HAP-1 (cell line): ENCODE measurements at regions not wholly inside any gene's neighbourhood (a gene's known extent, or its start where the extent isn't known, plus 50 kb on each side); places are given as distances from the start of the nearest gene placed in this dataset.

Source experiments
- DNase-seq, 2 experiments: peaks; one replicate each; pipeline ENCODE4 v3.0.0-alpha.2; 2016 to 2020; ENCODE audit warnings: low spot score in 2 of 2
- H3K27me3 ChIP-seq: fragments of 250-450 bp; sonication (Bioruptor Pico); 2 replicates; pipeline ENCODE4 v1.5.1; 2020; ENCODE audit warnings: low read depth, mild to moderate bottlenecking, moderate library complexity
- H3K36me3 ChIP-seq: fragments of 250-450 bp; sonication (Bioruptor Pico); replicated peaks from 2 replicates; pipeline ENCODE4 v1.5.1; 2020; ENCODE audit warnings: mild to moderate bottlenecking
- H3K4me1 ChIP-seq: fragments of 250-450 bp; sonication (Bioruptor Pico); 2 replicates; pipeline ENCODE4 v1.5.1; 2020; ENCODE audit warnings: mild to moderate bottlenecking
- H3K4me3 ChIP-seq: fragments of 250-450 bp; sonication (Bioruptor Pico); 2 replicates; pipeline ENCODE4 v1.5.1; 2020; ENCODE audit warnings: mild to moderate bottlenecking, moderate library complexity
- H3K9me3 ChIP-seq: fragments of 250-450 bp; sonication (Bioruptor Pico); 2 replicates; pipeline ENCODE4 v1.5.1; 2020; ENCODE audit warnings: mild to moderate bottlenecking, moderate library complexity
- in situ Hi-C: fragments of 300-500 bp; cut with MboI; formaldehyde crosslinking; loops from 3 replicates; pipeline ENCODE4 v1.14.3; 2020; ENCODE audit warnings: low sequenced_read_pairs, inconsistent platforms, mixed read lengths

DNA sequence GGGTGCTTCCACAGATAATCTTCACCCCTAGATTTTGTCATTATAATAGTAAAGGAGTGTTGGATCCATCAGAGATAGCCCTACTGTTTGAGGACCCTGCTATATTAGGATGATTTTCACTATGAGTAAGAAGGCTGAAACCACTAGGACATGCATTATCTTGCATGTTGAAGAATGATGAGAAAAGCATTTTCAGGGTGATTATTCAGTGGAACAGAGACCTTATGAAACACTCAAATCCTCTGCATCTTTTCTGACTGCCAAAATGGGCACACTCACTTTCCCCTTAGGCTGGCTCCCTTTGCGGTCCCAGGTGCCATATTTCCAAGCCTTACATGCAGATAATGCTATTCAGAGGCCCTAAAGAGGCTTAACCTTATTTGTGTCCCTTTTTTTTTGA, 296.9 kb downstream of the RND3 start:
- no peak for DNase-seq
- Histone ChIP-seq H3K4me3 (no peak overlapping the region), H3K9me3 (no peaks in the 10 kb centered on the region), H3K36me3 (no peaks in the 10 kb centered on the region), H3K4me1 (peaks cover 8% of the 10 kb centered on the region), H3K27me3 (no peaks in the 10 kb centered on the region)
- in situ Hi-C loops: no loop called here

DNA sequence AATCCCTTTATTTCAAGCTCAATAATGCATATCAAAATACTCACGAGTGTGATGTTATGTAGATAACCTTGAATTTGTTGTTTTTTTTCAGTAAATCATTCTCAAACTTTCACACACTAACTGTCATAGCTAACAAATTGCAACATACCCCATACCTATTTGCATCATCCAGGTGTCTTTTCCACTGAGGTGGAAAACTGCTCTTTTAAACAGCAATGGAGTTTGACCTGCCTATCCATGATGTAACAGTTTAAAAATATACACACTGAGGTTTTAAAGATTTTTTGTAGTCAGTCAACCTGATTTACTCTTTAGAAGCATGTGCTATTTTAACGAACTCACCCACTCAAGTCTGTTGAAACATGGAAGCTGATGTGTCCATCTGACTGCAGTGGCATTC, 298.7 kb downstream of the RND3 start:
- no peak overlapping the region for H3K4me3 ChIP-seq
- no peak for DNase-seq
- H3K36me3 ChIP-seq: no peaks in the 10 kb centered on the region
- H3K27me3 ChIP-seq: no peaks in the 10 kb centered on the region
- H3K9me3 ChIP-seq: no peaks in the 10 kb centered on the region
- H3K4me1 ChIP-seq: peaks cover 8% of the 10 kb centered on the region
- in situ Hi-C loops: no loop called here

DNA sequence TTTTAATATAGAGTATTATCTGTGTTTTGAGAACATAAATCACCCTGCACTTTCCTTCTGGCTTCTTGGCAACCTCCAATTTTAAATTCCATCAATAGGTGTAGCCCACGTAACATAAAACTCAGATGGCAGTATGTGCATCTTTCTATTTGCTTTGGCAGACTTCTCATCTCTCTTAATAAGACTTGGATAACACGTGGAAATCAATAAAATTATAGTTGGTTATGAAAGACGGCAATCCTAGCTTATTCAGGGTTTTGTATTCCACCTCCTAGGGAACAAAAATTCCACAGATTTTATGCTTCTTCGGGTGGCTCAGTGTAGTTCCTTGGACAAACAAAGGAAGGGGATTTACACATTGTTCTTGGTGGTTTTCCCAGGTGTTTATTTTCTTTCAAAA, 299.3 kb downstream of the RND3 start:
- Histone ChIP-seq H3K4me3 (no peak overlapping the region), H3K9me3 (no peaks in the 10 kb centered on the region), H3K36me3 (no peaks in the 10 kb centered on the region), H3K4me1 (peaks cover 8% of the 10 kb centered on the region), H3K27me3 (no peaks in the 10 kb centered on the region)
- in situ Hi-C loops: no loop called here
- peak in 1 of 2 experiments; percentile 40 for DNase-seq

DNA sequence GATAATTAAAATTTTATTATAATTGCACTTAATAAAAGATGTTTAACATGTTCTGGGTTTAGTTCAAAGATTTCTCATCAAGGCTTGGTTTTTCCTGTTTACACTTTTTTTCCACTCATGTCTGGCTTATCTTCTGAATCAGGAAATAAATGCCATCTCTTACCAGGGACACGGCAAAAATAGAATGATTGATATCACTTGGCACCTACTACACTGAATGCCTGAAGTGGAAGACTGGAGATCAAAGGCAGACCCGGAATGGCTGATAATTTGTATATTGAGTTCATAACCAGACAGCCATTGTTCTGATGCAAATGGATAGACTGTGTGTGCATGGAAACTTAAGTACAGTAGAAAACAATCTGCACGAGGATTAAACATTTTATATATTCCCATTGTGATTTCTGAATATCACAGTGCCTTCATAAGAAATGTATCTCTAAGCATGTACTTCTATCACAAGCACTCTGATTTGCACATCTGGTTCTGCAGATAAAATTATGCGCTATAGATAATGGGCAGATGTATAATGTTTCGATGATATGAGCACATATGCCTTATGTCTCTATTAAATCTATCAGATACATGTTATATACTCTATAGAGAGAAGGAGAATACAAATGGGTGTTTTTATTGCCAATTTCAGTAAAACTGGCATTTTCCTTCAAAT, 304.8 kb downstream of the RND3 start:
- no peaks in the 10 kb centered on the region for H3K27me3 ChIP-seq
- H3K4me1 ChIP-seq: no peaks in the 10 kb centered on the region
- H3K36me3 ChIP-seq: no peaks in the 10 kb centered on the region
- DNase-seq: no peak
- in situ Hi-C loops: no loop called here
- no peaks in the 10 kb centered on the region for H3K9me3 ChIP-seq
- no peak overlapping the region for H3K4me3 ChIP-seq

DNA sequence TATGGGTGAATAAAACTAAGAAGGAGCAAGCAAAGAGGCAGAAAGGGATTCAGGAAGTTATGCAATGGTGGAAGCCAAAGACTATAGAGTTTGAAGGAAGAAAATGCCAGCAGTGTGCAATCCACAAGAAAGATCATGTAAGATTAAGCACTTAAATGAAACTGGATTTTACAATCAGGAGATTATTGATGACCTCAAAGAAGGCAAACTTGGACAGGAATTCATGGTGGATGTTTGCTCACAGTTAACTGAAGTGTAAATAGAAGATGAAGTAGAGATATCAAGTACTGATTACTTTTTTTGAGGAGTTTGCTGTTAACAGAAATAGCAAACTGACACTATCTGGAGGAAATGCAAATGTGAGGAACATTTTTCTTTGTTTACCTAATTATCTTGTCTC, 308.9 kb downstream of the RND3 start:
- in situ Hi-C loops: no loop called here
- Histone ChIP-seq H3K4me3 (no peak overlapping the region), H3K4me1 (0 out of 2 replicates have a peak, but pooled peaks cover 3% of the 10 kb centered on the region), H3K27me3 (no peaks in the 10 kb centered on the region; the same call in 1 of the 2 replicates), H3K9me3 (no peaks in the 10 kb centered on the region), H3K36me3 (no peaks in the 10 kb centered on the region)
- DNase-seq: no peak

DNA sequence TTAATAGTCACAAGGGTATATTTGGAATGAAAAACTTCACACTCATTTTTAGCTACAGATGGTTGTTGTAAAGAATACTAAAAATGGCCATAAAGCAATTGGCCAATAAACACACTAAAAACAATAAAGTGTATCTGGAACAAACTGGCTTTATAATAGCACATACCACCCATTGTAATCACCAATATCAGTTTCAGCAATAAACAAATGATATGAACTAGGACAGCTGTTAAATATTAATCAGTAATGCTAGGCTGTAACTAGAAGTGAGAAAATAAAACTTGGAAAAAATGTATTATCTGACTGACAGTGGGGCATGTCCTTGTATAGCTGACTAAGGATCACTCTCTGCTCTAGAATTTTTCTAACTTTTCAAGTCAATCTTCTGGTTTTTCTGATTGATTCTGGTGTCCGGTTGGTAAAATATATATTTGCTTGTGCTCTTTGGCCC, 312.5 kb downstream of the RND3 start:
- H3K36me3 ChIP-seq: no peaks in the 10 kb centered on the region
- H3K9me3 ChIP-seq: no peaks in the 10 kb centered on the region
- no peak overlapping the region for H3K4me3 ChIP-seq
- H3K27me3 ChIP-seq: no peaks in the 10 kb centered on the region; the same call in 1 of the 2 replicates
- H3K4me1 ChIP-seq: 0 out of 2 replicates have a peak, but pooled peaks cover 3% of the 10 kb centered on the region
- in situ Hi-C loops: no loop called here
- DNase-seq: no peak

DNA sequence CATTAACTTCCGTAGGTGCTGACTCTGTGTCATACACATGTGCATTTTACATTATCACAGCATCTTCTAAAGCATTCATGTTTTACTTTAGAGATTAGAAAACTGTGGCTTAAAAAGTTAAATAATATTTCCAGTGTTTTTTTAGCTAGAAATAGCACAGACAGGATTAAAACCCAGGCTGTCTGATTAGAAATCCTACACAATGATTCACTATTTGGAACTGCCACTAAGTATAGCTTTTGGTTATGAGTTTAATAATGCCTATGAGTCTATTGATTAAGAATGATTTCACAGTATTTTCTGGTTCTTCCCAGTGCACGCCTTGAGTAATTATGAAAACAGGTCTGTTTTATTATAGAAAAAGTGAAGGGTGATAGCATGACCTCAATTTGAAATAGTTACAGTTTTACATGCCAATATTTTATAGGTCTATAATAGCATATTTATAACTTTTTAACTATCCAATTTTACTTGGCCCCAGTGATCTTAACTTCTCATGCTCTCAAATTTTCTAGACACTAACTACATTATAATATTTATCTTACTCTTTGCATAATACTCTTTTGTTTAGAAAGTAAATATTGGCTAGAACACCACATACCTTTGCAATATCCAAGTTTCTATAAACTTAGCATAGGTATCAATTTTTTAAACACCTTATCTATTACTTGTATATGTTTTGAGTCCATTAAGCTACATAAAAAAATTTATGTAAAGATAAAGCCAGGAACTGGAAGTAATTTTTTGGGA, 313.2 kb downstream of the RND3 start:
- DNase-seq: no peak
- Histone ChIP-seq H3K4me1 (0 out of 2 replicates have a peak, but pooled peaks cover 3% of the 10 kb centered on the region), H3K9me3 (no peaks in the 10 kb centered on the region), H3K36me3 (no peaks in the 10 kb centered on the region), H3K4me3 (no peak overlapping the region), H3K27me3 (no peaks in the 10 kb centered on the region; the same call in 1 of the 2 replicates)
- in situ Hi-C loops: no loop called here

DNA sequence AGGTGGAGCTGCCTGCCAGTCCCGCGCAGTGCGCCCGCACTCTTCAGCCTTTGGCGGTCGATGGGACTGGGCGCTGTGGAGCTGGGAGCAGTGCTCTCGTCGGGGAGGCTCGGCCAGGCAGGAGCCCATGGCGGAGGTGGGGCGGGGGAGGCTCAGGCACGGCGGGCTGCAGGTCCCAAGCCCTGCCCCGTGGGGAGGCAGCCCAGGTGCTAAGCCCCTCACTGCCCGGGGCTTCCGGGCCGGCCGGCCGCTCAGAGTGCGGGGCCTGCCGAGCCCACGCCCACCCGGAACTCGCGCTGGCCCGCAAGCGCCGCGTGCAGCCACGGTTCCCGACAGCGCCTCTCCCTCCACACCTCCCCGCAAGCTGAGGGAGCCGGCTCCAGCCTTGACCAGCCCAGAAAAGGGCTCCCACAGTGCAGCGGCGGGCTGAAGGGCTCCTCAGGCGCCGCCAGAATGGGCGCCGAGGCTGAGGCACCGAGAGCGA, 316.4 kb downstream of the RND3 start:
- Histone ChIP-seq H3K4me3 (no peak overlapping the region), H3K9me3 (no peaks in the 10 kb centered on the region), H3K4me1 (peaks cover 7% of the 10 kb centered on the region; the same call in 1 of the 2 replicates), H3K36me3 (no peaks in the 10 kb centered on the region; the same call in 1 of the 2 replicates), H3K27me3 (no peaks in the 10 kb centered on the region)
- in situ Hi-C loops: no loop called here
- DNase-seq: no peak

DNA sequence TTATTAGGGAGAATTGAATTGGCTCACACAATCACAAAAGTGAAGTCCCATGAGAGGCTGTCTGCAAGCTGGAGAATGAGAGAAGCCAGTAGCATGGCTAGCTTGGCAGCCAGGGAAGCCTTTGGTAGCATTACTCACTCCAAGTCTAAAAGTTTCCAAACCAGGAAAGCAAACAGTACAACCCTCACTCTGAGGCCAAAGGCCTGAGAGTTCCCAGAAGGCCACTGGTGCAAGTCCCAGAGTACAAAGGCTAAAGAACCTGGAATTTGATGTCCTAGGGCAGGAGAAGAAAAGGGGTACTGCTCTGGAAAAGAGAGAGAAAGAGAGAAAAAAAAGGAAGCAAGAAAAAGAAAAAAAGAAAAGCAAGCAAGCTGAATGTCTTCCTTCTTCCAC, 318.2 kb downstream of the RND3 start:
- Histone ChIP-seq H3K4me1 (peaks cover 7% of the 10 kb centered on the region; the same call in 1 of the 2 replicates), H3K9me3 (no peaks in the 10 kb centered on the region), H3K4me3 (no peak overlapping the region), H3K36me3 (no peaks in the 10 kb centered on the region; the same call in 1 of the 2 replicates), H3K27me3 (no peaks in the 10 kb centered on the region)
- in situ Hi-C loops: no loop called here
- no peak for DNase-seq

DNA sequence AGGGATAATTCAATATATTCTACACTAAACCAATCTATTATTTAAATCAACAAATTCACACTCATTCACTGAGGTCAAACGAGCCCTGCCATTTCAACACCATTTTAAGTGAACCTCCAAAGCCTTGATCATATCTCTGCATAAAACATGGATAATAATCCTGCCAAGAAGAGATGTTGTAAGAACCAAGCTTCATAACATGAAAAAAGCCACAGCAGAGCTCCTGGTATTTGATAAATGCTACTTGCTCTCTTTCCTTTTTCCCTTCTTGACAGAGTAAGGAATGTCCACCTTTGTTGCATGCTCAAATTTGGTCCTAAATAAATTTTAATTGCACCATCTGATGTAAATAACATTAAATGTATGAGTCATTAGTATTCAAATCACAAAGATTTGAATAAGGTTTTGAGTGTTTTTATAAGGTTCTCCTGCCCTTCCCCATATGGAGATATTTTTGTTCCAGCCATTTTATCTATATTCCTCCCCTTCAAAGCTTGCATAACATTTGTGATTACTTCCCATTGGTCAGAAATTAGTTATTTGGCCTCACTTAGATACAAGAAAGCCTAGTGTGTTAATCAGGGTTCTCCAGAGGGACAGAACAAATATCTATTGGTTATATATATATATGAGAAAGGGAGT, 318.8 kb downstream of the RND3 start:
- Histone ChIP-seq H3K4me3 (no peak overlapping the region), H3K9me3 (no peaks in the 10 kb centered on the region), H3K27me3 (no peaks in the 10 kb centered on the region), H3K4me1 (peaks cover 4% of the 10 kb centered on the region; the same call in 1 of the 2 replicates), H3K36me3 (no peaks in the 10 kb centered on the region; the same call in 1 of the 2 replicates)
- no peak for DNase-seq
- in situ Hi-C loops: no loop called here

DNA sequence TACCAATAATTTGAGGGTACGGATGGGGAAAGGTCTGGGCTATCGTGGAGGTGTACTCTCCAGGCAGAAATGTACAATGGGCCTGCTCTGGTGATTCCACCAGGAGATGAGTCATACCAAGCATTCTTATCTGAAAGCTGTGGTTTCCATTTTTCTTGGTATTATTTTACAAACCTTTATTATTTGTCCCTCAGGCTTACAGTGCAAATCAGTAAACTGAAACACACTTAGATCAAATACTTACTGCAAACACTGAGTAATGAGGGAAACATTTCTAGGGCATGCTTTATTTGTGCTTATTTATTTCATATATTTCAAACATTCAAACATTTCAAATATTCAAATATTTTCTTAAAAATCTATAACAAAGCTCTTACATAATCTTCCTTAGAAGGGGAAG, 319.8 kb downstream of the RND3 start:
- H3K27me3 ChIP-seq: no peaks in the 10 kb centered on the region
- H3K4me1 ChIP-seq: peaks cover 4% of the 10 kb centered on the region; the same call in 1 of the 2 replicates
- no peaks in the 10 kb centered on the region for H3K9me3 ChIP-seq
- H3K36me3 ChIP-seq: no peaks in the 10 kb centered on the region; the same call in 1 of the 2 replicates
- DNase-seq: no peak
- no peak overlapping the region for H3K4me3 ChIP-seq
- in situ Hi-C loops: no loop called here

DNA sequence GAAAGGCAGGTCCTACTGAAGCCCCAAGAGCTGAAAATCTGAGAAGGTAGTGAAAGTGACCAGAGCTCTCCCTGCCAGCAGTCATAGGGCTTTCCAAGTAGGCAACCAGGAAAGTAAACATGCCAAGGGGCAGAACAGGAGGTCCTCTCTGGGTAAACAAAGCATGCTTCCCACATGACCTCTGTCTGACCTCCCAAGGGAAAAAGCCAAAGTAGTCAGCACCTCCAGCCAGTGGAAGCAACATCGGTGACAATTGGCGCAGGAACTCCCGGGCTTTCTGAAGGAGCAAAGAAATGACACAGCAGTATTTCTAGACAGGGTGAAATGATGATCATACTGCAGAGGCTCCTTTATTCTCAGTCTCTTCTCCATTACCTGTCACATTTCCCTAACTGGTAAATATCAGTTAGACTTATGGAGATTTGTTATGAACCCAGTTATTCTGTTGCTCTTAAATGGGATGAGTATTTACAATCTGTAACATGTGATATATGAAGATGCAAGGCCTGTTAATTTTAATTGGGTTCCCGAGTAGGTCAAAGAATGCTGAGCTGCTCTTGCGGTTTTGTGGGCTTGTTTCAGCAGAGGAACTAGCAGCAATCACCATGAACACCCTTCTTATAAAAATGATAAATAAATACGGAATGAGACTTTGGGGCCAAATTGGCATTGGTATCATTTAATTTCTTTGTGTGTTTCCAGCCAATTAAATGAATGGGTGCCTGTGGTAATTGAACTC, 321.0 kb downstream of the RND3 start:
- H3K36me3 ChIP-seq: no peaks in the 10 kb centered on the region; the same call in 1 of the 2 replicates
- no peaks in the 10 kb centered on the region for H3K27me3 ChIP-seq
- H3K9me3 ChIP-seq: no peaks in the 10 kb centered on the region
- in situ Hi-C loops: no loop called here
- no peak for DNase-seq
- peaks cover 4% of the 10 kb centered on the region; the same call in 1 of the 2 replicates for H3K4me1 ChIP-seq
- H3K4me3 ChIP-seq: no peak overlapping the region

DNA sequence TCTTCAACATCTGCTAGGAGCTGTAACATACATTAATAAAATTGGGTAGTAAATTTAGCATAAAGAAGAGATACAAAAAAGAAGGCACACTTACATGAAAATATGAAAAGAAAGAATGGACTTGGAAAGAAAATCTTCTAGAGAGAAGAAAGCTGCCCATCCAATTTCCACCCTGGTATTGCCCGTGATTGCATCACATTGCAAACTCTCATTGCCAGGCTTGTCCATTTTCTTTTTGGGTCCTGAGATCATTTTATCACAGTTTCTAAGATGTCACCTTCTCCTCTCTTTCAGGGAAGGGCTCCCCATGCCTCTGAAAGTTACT, 321.5 kb downstream of the RND3 start:
- no peaks in the 10 kb centered on the region for H3K27me3 ChIP-seq
- in situ Hi-C loops: no loop called here
- H3K4me1 ChIP-seq: peaks cover 4% of the 10 kb centered on the region; the same call in 1 of the 2 replicates
- no peaks in the 10 kb centered on the region for H3K9me3 ChIP-seq
- H3K4me3 ChIP-seq: no peak overlapping the region
- no peaks in the 10 kb centered on the region; the same call in 1 of the 2 replicates for H3K36me3 ChIP-seq
- no peak for DNase-seq
